H1 (cell line): ENCODE measurements at regions not wholly inside any gene's neighbourhood (a gene's known extent, or its start where the extent isn't known, plus 50 kb on each side); places are given as distances from the start of the nearest gene placed in this dataset.

ENCODE experiments used
- CTCF ChIA-PET: fragments of 300-600 bp; sonication (Branson Sonifier 250); formaldehyde crosslinking; loops from one replicate; lab custom pipeline; 2021; ENCODE audit not compliant: partially characterized antibody; lab: Charles Lee
- POLR2A ChIA-PET: fragments of 300-600 bp; sonication (Branson Sonifier 250); formaldehyde crosslinking; loops from one replicate; lab custom pipeline; 2021; ENCODE audit warnings: inconsistent platforms; ENCODE audit not compliant: partially characterized antibody; lab: Charles Lee
- DNase-seq, 2 experiments: peaks; one replicate each; pipeline versions ENCODE4 v3.0.0 to v3.0.0-alpha.2; 2010 to 2022; ENCODE audit warnings: low spot score in 2 of 2, low read depth in 1 of 2, mixed read lengths in 1 of 2
- FAIRE-seq: peaks from 2 replicates; lab custom pipeline; 2011; peaks lifted over from hg19 to GRCh38; lab: Jason Lieb, UNC
- H2AFZ ChIP-seq: 2 replicates; pipeline ENCODE4 v1.8.1; 2012; ENCODE audit warnings: low read length, inconsistent platforms
- H2AK5ac ChIP-seq: 2 replicates; pipeline ENCODE4 v1.6.1; 2013; ENCODE audit warnings: low read depth, low read length
- H2BK120ac ChIP-seq: replicated peaks from 2 replicates; pipeline ENCODE3; 2013; ENCODE audit warnings: low read depth, low read length, inconsistent platforms
- H2BK12ac ChIP-seq: 2 replicates; pipeline ENCODE4 v1.6.1; 2013; ENCODE audit warnings: low read depth, low read length
- H2BK15ac ChIP-seq: 2 replicates; pipeline ENCODE4 v1.6.1; 2013; ENCODE audit warnings: low read length
- H2BK20ac ChIP-seq: 2 replicates; pipeline ENCODE4 v1.6.1; 2013; ENCODE audit warnings: low read length
- H2BK5ac ChIP-seq: 2 replicates; pipeline ENCODE4 v1.6.1; 2013; ENCODE audit warnings: low read depth, low read length
- H3K14ac ChIP-seq: 2 replicates; pipeline ENCODE4 v1.6.1; 2013; ENCODE audit warnings: inconsistent platforms; ENCODE audit not compliant: insufficient read length
- H3K18ac ChIP-seq: 2 replicates; pipeline ENCODE4 v1.6.1; 2013; ENCODE audit warnings: low read length; ENCODE audit errors: extremely low read depth
- H3K23ac ChIP-seq: 2 replicates; pipeline ENCODE4 v1.6.1; 2013; ENCODE audit warnings: inconsistent platforms; ENCODE audit not compliant: insufficient read length
- H3K23me2 ChIP-seq: 2 replicates; pipeline ENCODE4 v1.6.1; 2013; ENCODE audit warnings: low read depth, low read length
- H3K27ac ChIP-seq: 2 replicates; pipeline ENCODE4 v1.6.1; 2011; ENCODE audit warnings: low read depth, low read length, inconsistent platforms
- H3K27me3 ChIP-seq, 4 experiments: replicated peaks in 1 of 4; 1 replicate in 1 of 4; 2 replicates in 3 of 4; pipeline versions ENCODE4 v1.6.1 to v1.8.1; 2011 to 2013; ENCODE audit warnings: low read length in 3 of 4, mild to moderate bottlenecking in 3 of 4, inconsistent platforms in 2 of 4, mixed read lengths in 2 of 4, moderate library complexity in 1 of 4; ENCODE audit not compliant: control insufficient read depth in 3 of 4, insufficient read depth in 3 of 4; ENCODE audit errors: extremely low read depth in 1 of 4
- H3K36me3 ChIP-seq, 4 experiments: 2 replicates each; pipeline versions ENCODE4 v1.6.1 to v1.8.1; 2011 to 2013; ENCODE audit warnings: mild to moderate bottlenecking in 4 of 4, low read length in 3 of 4, moderate library complexity in 2 of 4, control low read depth in 1 of 4, inconsistent platforms in 1 of 4; ENCODE audit not compliant: insufficient read depth in 4 of 4, control insufficient read depth in 2 of 4
- H3K4ac ChIP-seq: replicated peaks from 2 replicates; pipeline ENCODE3; 2013; ENCODE audit warnings: low read length, low read depth, mixed read lengths, inconsistent platforms; ENCODE audit not compliant: insufficient read length
- H3K4me1 ChIP-seq, 4 experiments: replicated peaks in 1 of 4; 1 replicate in 1 of 4; 2 replicates in 3 of 4; pipeline versions ENCODE4 v1.6.1 to v1.8.1; 2011 to 2013; ENCODE audit warnings: low read length in 3 of 4, inconsistent platforms in 2 of 4, mixed read lengths in 1 of 4; ENCODE audit not compliant: insufficient read depth in 4 of 4, control insufficient read depth in 3 of 4
- H3K4me2 ChIP-seq, 2 experiments: 2 replicates each; pipeline versions ENCODE4 v1.6.1 to v1.8.1; 2011 to 2013; ENCODE audit warnings: low read depth in 2 of 2, low read length in 2 of 2, control low read depth in 1 of 2, inconsistent platforms in 1 of 2, mild to moderate bottlenecking in 1 of 2; ENCODE audit not compliant: insufficient read depth in 1 of 2
- H3K4me3 ChIP-seq, 4 experiments: fragments of 200-600, 300-600 bp in 1 of 4; sonication (generic), shearing (Covaris generic), sonication (Bioruptor Twin) in 1 of 4; 2 replicates each; pipeline versions ENCODE4 v1.5.1 to v1.8.1; 2011 to 2016; ENCODE audit warnings: low read length in 4 of 4, low read depth in 3 of 4, control low read depth in 2 of 4, inconsistent platforms in 2 of 4, mild to moderate bottlenecking in 2 of 4, mixed read lengths in 1 of 4, moderate library complexity in 1 of 4; ENCODE audit not compliant: insufficient read depth in 2 of 4; ENCODE audit errors: extremely low read depth in 1 of 4
- H3K56ac ChIP-seq: replicated peaks from 2 replicates; pipeline ENCODE3; 2013; ENCODE audit warnings: low read depth, mild to moderate bottlenecking, mixed read lengths, low read length, inconsistent platforms; ENCODE audit not compliant: insufficient read length
- H3K79me1 ChIP-seq: 2 replicates; pipeline ENCODE4 v1.6.1; 2013; ENCODE audit warnings: low read depth, low read length, control low read depth
- H3K79me2 ChIP-seq, 2 experiments: 2 replicates each; pipeline versions ENCODE4 v1.6.1 to v1.8.1; 2012 to 2013; ENCODE audit warnings: low read length in 2 of 2, mild to moderate bottlenecking in 2 of 2, inconsistent platforms in 1 of 2; ENCODE audit not compliant: insufficient read depth in 2 of 2, control insufficient read depth in 1 of 2
- H3K9ac ChIP-seq, 4 experiments: replicated peaks in 1 of 4; 1 replicate in 1 of 4; 2 replicates in 3 of 4; pipeline versions ENCODE4 v1.6.1 to v1.8.1; 2011 to 2013; ENCODE audit warnings: low read depth in 3 of 4, low read length in 3 of 4, control low read depth in 2 of 4, mild to moderate bottlenecking in 2 of 4, moderate library complexity in 2 of 4, inconsistent platforms in 1 of 4; ENCODE audit errors: extremely low read depth in 1 of 4
- H3K9me3 ChIP-seq, 2 experiments: 2 replicates each; pipeline versions ENCODE4 v1.6.1 to v1.8.1; 2012 to 2013; ENCODE audit warnings: mild to moderate bottlenecking in 2 of 2, moderate library complexity in 2 of 2, control low read depth in 1 of 2, inconsistent platforms in 1 of 2, low read depth in 1 of 2, low read length in 1 of 2, mixed read lengths in 1 of 2; ENCODE audit not compliant: insufficient read depth in 2 of 2
- H4K20me1 ChIP-seq, 2 experiments: replicated peaks in 1 of 2; 2 replicates each; pipeline versions ENCODE3 to v1.8.1; 2011 to 2013; ENCODE audit warnings: inconsistent platforms in 2 of 2, low read length in 2 of 2, mild to moderate bottlenecking in 1 of 2; ENCODE audit not compliant: insufficient read depth in 2 of 2, control insufficient read depth in 1 of 2
- H4K5ac ChIP-seq: 2 replicates; pipeline ENCODE4 v1.6.1; 2013; ENCODE audit warnings: low read length, low read depth, mixed read lengths, inconsistent platforms; ENCODE audit not compliant: insufficient read length
- H4K8ac ChIP-seq: 2 replicates; pipeline ENCODE4 v1.8.0; 2013; ENCODE audit warnings: mild to moderate bottlenecking, moderate library complexity, low read length, inconsistent platforms; ENCODE audit not compliant: insufficient read depth; ENCODE audit errors: extremely low read depth
- H4K91ac ChIP-seq: replicated peaks from 2 replicates; pipeline ENCODE3; 2013; ENCODE audit warnings: low read length, mixed read lengths, inconsistent platforms; ENCODE audit not compliant: insufficient read length
- ASH2L ChIP-seq: fragments of 200-600, 300-600 bp; sonication (generic); IDR thresholded peaks from one replicate; pipeline ENCODE4 v1.7.1; 2017; ENCODE audit warnings: low read length
- ATF2 ChIP-seq: IDR thresholded peaks from 2 replicates; pipeline ENCODE4 v1.6.1; 2012; ENCODE audit warnings: low read length, inconsistent platforms
- CREB1 ChIP-seq: IDR thresholded peaks from 2 replicates; pipeline ENCODE4 v1.6.1; 2012; ENCODE audit warnings: inconsistent platforms
- MAX ChIP-seq: IDR thresholded peaks from 2 replicates; pipeline ENCODE4 v1.6.1; 2012; ENCODE audit warnings: inconsistent platforms
- NANOG ChIP-seq: IDR thresholded peaks from 2 replicates; pipeline ENCODE4 v1.6.1; 2011; ENCODE audit warnings: low read length, low read depth, mild to moderate bottlenecking, inconsistent platforms; ENCODE audit not compliant: insufficient read depth, poor library complexity, severe bottlenecking
- RXRA ChIP-seq: IDR thresholded peaks from 2 replicates; pipeline ENCODE4 v1.6.1; 2011; ENCODE audit warnings: low read depth, mild to moderate bottlenecking, low read length, moderate library complexity; ENCODE audit not compliant: insufficient read depth
- SP1 ChIP-seq: IDR thresholded peaks from 2 replicates; pipeline ENCODE4 v1.6.1; 2011; ENCODE audit warnings: low read depth, low read length
- SP4 ChIP-seq: IDR thresholded peaks from 2 replicates; pipeline ENCODE4 v1.6.1; 2012; ENCODE audit warnings: low read length, inconsistent platforms
- SUZ12 ChIP-seq: fragments of 200-600 bp; sonication (generic); IDR thresholded peaks from 2 replicates; pipeline ENCODE4 v1.6.1; 2012; ENCODE audit warnings: mild to moderate bottlenecking, inconsistent platforms, low read length, moderate library complexity, mixed read lengths
- WGBS, 2 experiments: shearing (Covaris generic) in 1 of 2; methylation state at CpG; one replicate each; pipeline versions ENCODE4 v1.1.6 to v1.1.7; 2013 to 2015; ENCODE audit warnings: low lambda C conversion rate in 2 of 2, mixed read lengths in 2 of 2, inconsistent platforms in 1 of 2, low coverage in 1 of 2, missing lambda C conversion rate in 1 of 2; ENCODE audit not compliant: insufficient replicate concordance in 2 of 2, insufficient coverage in 1 of 2, insufficient read length in 1 of 2; ENCODE audit errors: extremely low coverage in 1 of 2, missing lambda C conversion rate in 1 of 2; 5-methylcytosine and 5-hydroxymethylcytosine counted together

DNA sequence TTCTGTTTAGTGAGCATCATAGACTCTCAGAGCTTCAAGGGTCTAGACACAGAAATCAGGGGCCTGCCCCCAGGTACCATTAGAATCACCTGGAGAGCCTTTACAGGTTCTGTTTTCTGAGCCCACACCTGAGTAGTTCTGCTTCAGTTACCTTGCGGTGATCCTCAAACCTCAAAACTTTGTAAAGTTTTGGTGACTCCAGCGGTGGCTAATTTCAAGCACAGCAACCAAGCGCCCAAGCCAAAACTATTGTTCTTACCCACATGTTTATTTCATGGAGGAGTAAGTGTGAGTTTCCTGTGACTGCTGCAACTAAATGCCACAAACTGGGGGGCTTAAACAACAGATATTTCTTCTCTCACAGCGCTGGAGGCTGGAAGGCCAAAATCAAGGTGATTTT lies 108.9 kb downstream of the FOXD1 start:
- TF ChIP-seq MAX (no peak), SUZ12 (no peak), SP1 (no peak), SP4 (no peak), CREB1 (no peak), NANOG (no peak), ATF2 (no peak), RXRA (no peak), ASH2L (no peak)
- TF ChIP-seq, all 59 proteins: peak for 0
- POLR2A ChIA-PET = no interaction called here
- FAIRE-seq (no peak), DNase-seq (no peak)
- H3K9ac ChIP-seq = no peak overlapping the region
- H3K23me2 ChIP-seq = no peaks in the 10 kb centered on the region; the same call in 1 of the 2 replicates
- H3K4me3 ChIP-seq = no peak overlapping the region
- H4K20me1 ChIP-seq = no peaks in the 10 kb centered on the region
- no peak overlapping the region for H2BK5ac ChIP-seq
- 91% methylated on average over 4 of the region's 4 CpGs; no CpG with 5 or more reads in 1 of the 2 experiments for WGBS, 2 experiments
- no peaks in the 10 kb centered on the region for H3K27me3 ChIP-seq
- CTCF ChIA-PET = no interaction called here
- H3K27ac ChIP-seq = no peak overlapping the region
- no peaks in the 10 kb centered on the region for H3K79me1 ChIP-seq
- H3K4me1 ChIP-seq = peaks cover 0 to 2% (median 0%) of the 10 kb centered on the region in 4 experiments; a peak in 1 of 7 replicates
- H3K36me3 ChIP-seq = no peaks in the 10 kb centered on the region; a peak in 1 of 8 replicates
- H4K91ac ChIP-seq = no peak overlapping the region
- H2BK15ac ChIP-seq = no peak overlapping the region
- H2BK12ac ChIP-seq = no peak overlapping the region
- H4K5ac ChIP-seq = no peak overlapping the region
- H2BK20ac ChIP-seq = no peak overlapping the region
- H3K79me2 ChIP-seq = no peaks in the 10 kb centered on the region
- H3K9me3 ChIP-seq = peaks cover 0 to under 1% of the 10 kb centered on the region in 2 experiments; a peak in 1 of 4 replicates
- H2AK5ac ChIP-seq = no peak overlapping the region
- H3K4me2 ChIP-seq = no peak overlapping the region
- H3K56ac ChIP-seq = no peak overlapping the region
- H3K23ac ChIP-seq = no peak overlapping the region
- H3K18ac ChIP-seq = no peak overlapping the region
- no peak overlapping the region for H3K14ac ChIP-seq
- H2BK120ac ChIP-seq = no peak overlapping the region
- H2AFZ ChIP-seq = no peak overlapping the region
- H4K8ac ChIP-seq = no peak overlapping the region
- H3K4ac ChIP-seq = no peak overlapping the region
